Activated CD8-positive, alpha-beta memory T cell treated with anti-CD3 and anti-CD28 coated beads for 24 hours (primary cell): ENCODE measurements at regions not wholly inside any gene's neighbourhood (a gene's known extent, or its start where the extent isn't known, plus 50 kb on each side); places are given as distances from the start of the nearest gene placed in this dataset.
A peak's percentile ranks its signal among the peaks of the same experiment; 100 is the strongest.

Source experiments
- DNase-seq: peaks from one replicate; pipeline ENCODE4 v3.0.0-alpha.2; 2020

- DNase-seq = peak; percentile 41
Observed at GRCh38 chrX:68945081-68945602, 116.3 kb downstream of the EFNB1 start.

GRCh38 chrX:68944211-68944610, 115.4 kb downstream of the EFNB1 start:
- peak; percentile 30 for DNase-seq

GRCh38 chrX:68942840-68943239, 114.0 kb downstream of the EFNB1 start:
- peak; percentile 13 for DNase-seq

DNA sequence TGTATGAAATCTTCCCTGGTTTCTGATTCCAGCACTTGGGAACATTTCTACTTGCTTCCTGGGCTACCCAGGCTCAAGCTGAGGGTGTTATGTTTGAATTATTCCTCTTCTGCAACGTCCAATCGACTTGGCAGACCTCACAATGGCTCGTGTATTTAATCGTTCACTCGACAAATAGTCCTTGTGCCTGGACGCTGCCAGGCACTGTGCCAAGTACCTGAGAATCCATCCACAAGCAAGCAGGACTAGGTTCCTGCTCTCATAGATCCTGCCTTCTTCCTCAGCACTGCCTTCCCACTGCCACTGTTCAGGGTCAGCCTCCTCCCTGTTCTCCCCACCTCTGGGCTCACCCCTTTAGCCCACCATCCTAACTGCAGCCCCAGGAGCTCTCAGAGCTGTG, 113.3 kb downstream of the EFNB1 start:
- peak; percentile 13 for DNase-seq

GRCh38 chrX:68941385-68941952, 112.6 kb downstream of the EFNB1 start:
- DNase-seq = no peak

GRCh38 chrX:68940601-68941000, 111.8 kb downstream of the EFNB1 start:
- peak; percentile 24 for DNase-seq

- DNase-seq = peak; percentile 7
Observed at GRCh38 chrX:68939868-68940267, 111.0 kb downstream of the EFNB1 start.

DNA sequence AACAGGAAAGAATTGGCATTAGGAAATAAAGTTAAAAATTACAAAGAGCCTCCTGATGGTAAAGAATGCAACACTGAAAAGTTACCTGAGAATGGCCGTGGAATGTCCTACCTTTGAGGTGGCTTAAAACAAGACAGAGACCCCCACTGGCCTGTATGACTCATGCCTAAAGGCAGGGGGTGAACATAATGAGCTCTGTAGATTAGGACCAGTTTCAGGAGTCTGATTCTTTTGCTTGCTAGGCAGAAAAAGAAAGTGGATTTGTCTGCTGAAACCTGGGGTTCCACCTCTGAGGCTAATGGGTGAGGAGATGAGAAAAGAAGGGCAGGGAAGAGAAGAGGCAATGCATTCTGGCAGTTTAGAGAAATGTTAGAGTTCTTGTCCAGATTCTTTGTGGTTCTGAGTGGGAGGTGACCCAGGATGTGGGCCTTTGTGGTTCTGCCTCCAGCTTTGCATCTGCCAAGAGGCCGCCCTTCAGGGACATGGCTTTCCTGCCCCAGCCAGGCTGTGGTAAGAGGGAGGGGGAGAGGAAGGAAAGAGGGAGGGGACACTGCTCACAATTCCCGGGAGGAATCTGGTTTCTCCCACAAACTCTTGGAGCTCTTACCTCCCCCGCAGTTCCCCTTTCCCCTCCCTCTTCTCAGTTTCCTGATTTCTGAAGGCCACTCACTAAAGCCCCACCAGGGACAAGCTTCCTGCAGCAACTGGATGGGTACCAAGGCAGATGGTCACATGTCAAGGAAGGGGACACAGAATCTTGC, 109.6 kb downstream of the EFNB1 start:
- peak; percentile 40 for DNase-seq

- no peak for DNase-seq
Observed at GRCh38 chrX:68937581-68937980, 108.8 kb downstream of the EFNB1 start.

DNA sequence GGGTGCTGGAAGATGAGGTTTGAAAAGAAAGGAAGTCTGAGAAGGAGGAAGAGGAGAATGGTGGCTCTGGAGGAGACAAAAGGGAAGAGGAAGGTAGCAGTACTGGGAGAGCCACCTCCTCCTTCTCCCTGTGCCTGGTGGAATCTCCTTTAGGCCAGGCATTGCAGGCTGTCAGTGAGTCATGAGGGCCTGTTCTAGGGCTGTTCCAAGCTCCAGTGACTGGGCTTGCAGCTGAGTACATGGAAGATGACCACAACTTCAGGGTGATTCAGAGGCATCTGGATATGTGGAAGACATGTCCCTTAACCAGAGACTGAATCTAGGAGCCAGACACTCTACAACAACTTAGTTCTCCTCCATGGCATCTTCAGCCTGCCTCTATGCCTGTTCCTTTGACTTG, 107.8 kb downstream of the EFNB1 start:
- DNase-seq = no peak

DNA sequence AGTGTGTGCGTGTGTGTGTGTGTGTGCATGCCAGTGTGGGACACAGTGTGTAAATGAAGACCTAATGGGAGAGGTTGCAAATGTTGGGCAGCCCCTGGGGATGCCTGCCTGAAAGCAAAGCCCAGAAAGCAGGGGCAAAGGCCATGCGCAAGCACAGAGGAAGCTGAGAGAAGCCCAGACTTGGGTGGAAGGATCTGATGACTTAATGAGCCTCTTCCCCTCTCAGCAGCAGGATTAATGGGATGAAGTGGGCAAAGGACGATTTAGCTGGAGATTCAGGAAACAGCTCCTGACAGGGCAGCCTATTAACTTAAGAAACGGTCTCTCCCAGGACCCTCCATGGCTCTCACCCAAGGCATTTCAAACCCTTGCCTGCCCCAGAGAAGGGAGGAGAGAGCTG, 107.3 kb downstream of the EFNB1 start:
- DNase-seq = no peak

DNA sequence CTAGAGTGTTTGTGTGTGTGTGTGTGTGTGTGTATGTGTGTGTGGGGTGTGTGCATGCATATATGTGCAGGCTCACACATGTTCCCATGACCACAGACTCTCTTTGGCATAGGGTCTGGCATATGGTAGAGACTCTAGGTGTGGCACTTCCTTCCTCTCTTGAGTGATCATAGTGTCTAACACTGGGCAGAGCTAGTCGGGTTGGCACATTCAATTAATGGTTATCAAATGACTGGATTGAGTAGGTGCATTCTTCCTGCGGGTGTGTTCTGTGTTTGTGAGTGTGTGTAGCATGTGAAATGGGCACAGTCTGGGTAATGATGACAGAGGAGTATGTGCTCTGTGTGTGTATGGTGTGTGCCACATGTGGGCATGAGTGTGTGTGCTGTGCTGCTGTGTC, 106.5 kb downstream of the EFNB1 start:
- no peak for DNase-seq

GRCh38 chrX:68934922-68935321, 106.1 kb downstream of the EFNB1 start:
- DNase-seq = no peak

GRCh38 chrX:68934421-68934820, 105.6 kb downstream of the EFNB1 start:
- no peak for DNase-seq

GRCh38 chrX:68932611-68933010, 103.8 kb downstream of the EFNB1 start:
- no peak for DNase-seq

GRCh38 chrX:68931345-68931744, 102.5 kb downstream of the EFNB1 start:
- no peak for DNase-seq

- no peak for DNase-seq
Observed at GRCh38 chrX:68930542-68931317, 101.9 kb downstream of the EFNB1 start.

DNA sequence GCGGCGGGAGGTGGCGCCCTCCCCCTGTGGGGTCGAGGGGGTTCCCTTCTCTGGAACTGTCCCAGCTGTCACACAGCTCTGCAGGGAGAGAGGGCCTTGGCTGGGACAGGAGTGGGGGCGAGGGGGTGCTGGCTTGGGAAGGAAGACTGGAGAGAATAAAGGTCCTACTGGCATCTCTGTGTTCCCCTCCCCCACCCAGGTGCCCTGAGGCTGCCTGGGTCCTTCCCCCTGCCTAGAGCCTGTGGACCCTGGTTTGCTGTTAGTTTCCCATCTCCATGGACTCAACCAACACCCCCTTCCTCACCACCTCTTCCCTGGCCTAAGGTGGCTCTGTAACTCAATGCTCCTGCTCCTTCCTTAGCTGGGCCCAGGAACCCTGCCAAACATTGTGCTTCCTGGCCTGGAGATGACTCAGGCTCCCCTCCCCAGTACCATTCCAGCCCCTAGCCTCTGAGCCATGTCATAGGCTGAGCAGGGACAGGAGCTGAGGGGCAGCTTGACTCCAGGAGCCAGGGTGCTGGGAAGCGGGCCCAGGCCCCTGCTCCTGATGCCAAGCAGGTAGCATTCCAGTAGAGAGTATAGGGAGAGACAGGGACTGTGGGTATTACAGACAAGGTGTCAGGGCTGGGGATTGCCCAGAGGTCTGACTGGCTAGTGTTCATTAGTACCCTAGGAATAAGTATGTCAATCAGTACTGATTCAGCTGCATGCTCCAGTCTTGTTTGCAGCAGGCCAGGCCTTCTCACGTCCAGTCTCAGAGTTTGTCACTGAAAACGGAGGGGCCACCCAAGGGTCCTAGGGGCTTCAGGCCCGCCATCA, 100.7 kb downstream of the EFNB1 start:
- DNase-seq = no peak

DNA sequence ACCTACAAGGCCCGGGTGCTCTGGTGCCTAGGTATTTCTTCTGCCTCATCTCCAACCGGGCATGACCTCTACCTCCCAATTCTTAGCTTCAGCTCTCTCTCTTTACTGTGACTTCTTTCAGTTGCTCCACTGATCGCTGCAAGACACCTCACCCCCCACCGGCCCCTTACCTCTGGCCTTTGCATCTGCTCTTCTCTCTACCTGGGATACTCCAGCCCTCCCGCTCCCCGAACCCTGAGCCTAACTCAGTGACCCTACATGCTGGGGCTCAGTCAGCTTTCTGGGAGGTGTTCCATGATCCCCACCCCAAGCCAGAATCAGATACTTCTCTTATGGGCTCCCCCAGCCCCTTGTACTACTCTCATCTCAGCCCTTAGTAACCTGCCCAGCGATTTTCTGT, 99.6 kb downstream of the EFNB1 start:
- DNase-seq = no peak

DNA sequence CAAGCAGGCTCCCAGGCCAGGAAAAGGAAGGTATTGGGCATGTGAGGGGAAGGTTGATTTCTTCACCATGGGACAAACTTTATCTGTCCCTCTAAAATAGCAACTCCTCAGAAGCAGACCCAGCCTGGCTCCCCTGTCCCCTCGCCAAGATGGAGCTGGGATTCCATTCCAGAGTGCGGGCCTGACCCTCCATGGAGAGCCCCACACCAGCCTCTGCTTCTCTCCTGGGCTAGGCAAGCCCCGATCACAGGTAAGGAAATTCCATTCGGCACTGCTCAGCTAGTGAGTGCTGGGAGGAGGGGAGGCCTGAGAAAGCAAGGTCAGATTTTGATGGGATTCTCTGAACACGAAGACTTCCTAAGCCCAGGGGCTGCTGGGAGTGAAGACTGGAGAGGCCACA, 98.4 kb downstream of the EFNB1 start:
- no peak for DNase-seq

DNA sequence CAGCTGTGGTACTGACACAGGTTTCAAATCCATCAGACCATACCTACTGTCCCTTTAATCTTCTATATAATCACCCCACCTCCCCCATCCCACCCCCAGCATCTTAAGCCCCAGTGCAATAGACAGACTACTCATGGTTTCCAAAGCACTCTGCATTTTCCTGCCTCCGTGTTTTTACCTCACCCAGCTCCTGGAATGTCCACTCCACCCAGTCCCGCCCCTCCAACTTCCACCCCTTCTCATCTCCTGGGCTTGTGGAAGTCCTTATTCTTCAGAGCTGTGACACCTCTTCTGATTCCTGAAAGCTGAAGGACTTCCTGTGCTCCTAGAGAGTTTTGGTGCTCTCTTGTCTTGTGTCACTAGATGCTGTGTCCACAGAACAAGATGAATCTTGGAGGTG, 94.3 kb downstream of the EFNB1 start:
- DNase-seq = no peak

DNA sequence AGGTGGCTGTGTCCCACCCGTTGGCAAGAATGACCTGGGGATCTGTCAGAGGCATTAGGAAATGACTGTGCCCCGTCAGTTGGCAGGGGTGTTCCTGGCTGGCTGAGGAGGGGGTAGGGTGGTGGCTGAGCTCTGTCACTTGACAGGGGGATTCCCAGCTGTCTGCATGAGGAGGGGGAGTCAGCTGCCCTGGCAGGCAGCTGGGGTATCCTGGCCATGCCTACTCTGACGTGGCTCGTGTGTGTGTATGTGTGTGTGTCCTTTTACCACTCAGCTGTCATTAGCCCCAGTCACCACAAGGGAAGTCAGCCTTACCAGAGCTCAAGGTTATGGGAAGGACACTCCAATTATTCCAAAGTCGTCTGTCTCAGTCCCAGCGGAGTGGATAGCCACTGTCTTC, 93.2 kb downstream of the EFNB1 start:
- no peak for DNase-seq

DNA sequence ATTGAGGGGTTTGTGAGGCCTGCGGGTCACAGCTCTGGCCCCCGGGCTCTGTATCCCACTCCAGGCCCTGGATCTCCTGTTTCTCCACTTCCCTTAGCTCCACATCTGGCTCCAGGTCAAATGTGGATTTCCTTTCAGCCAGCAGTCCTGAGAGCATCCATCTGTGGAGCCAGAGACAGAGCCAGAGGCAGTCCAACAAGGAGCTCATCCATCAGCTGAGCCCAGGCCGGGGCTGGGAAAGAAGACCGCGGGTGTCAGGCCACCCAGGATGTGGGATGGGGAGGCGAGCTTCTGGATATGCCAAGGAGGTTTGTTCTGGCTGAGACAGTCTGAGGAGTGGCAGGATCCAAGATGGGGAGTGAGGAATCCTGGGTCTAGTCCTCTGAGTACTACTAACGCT, 91.7 kb downstream of the EFNB1 start:
- DNase-seq = no peak
